Mesothelial cell of epicardium (in vitro differentiated cells): ENCODE measurements at regions not wholly inside any gene's neighbourhood (a gene's known extent, or its start where the extent isn't known, plus 50 kb on each side); places are given as distances from the start of the nearest gene placed in this dataset.
"Not testable (repeated sequence)": the region's sequence is repeated elsewhere in the genome, so short reads cannot be mapped to it uniquely, and the experiment has no call there.

Source experiments
- DNase-seq, 2 experiments: peaks; one replicate each; pipeline ENCODE4 v3.0.0; 2021; ENCODE audit warnings: low spot score in 2 of 2; ENCODE audit not compliant: unreplicated experiment in 2 of 2
- H3K27ac Mint-ChIP-seq: 2 replicates; pipeline ENCODE4 v1.8.0; 2021; ENCODE audit warnings: mixed read lengths
- H3K27me3 Mint-ChIP-seq: 2 replicates; pipeline ENCODE4 v1.8.0; 2021; ENCODE audit warnings: low read depth, mixed read lengths
- H3K36me3 Mint-ChIP-seq: 2 replicates; pipeline ENCODE4 v1.8.0; 2021; ENCODE audit warnings: mixed read lengths
- H3K4me1 Mint-ChIP-seq: 2 replicates; pipeline ENCODE4 v1.8.0; 2021; ENCODE audit warnings: mixed read lengths
- H3K4me3 Mint-ChIP-seq: 2 replicates; pipeline ENCODE4 v1.8.0; 2021; ENCODE audit warnings: mild to moderate bottlenecking, moderate library complexity, mixed read lengths
- H3K9me3 Mint-ChIP-seq: 2 replicates; pipeline ENCODE4 v1.8.0; 2021; ENCODE audit warnings: mixed read lengths
- CTCF ChIP-seq: fragments of 200-600 bp; sonication (generic); IDR thresholded peaks from one replicate; pipeline ENCODE4 v1.5.0; 2021; ENCODE audit warnings: antibody characterized with exemption; ENCODE audit not compliant: unreplicated experiment

GRCh38 chr1:227487606-227488005 lies 75.8 kb upstream of the ZNF678 start:
- no peak for DNase-seq
- TF ChIP-seq CTCF: no peak
- Mint-ChIP-seq H3K4me1 (no peaks in the 10 kb centered on the region), H3K36me3 (no peaks in the 10 kb centered on the region), H3K27ac (no peak overlapping the region), H3K27me3 (peaks cover 29% of the 10 kb centered on the region), H3K9me3 (peaks cover 6% of the 10 kb centered on the region), H3K4me3 (no peak overlapping the region)

GRCh38 chr1:227486559-227486958 lies 76.8 kb upstream of the ZNF678 start:
- Mint-ChIP-seq H3K9me3 (peaks cover 6% of the 10 kb centered on the region), H3K27ac (no peak overlapping the region), H3K36me3 (no peaks in the 10 kb centered on the region), H3K27me3 (peaks cover 31% of the 10 kb centered on the region), H3K4me1 (no peaks in the 10 kb centered on the region), H3K4me3 (no peak overlapping the region)
- TF ChIP-seq CTCF: no peak
- no peak for DNase-seq

- no peaks in the 10 kb centered on the region for H3K4me1 Mint-ChIP-seq
- H3K4me3 Mint-ChIP-seq: no peak overlapping the region
- peaks cover 67% of the 10 kb centered on the region for H3K27me3 Mint-ChIP-seq
- H3K36me3 Mint-ChIP-seq: no peaks in the 10 kb centered on the region
- TF ChIP-seq CTCF: no peak
- no peak overlapping the region for H3K27ac Mint-ChIP-seq
- peaks cover 4% of the 10 kb centered on the region for H3K9me3 Mint-ChIP-seq
- DNase-seq: no peak
Observed at GRCh38 chr1:227482023-227482299, 81.4 kb upstream of the ZNF678 start.

- DNase-seq, H3K4me3 Mint-ChIP-seq, H3K4me1 Mint-ChIP-seq, H3K36me3 Mint-ChIP-seq, H3K27ac Mint-ChIP-seq: not testable (repeated sequence)
- Mint-ChIP-seq H3K27me3 (peaks cover 53% of the 10 kb centered on the region), H3K9me3 (peaks cover 26% of the 10 kb centered on the region)
Observed at GRCh38 chr1:227474072-227474471, 89.3 kb upstream of the ZNF678 start.

- no peak for DNase-seq
- Mint-ChIP-seq H3K4me1 (no peaks in the 10 kb centered on the region), H3K9me3 (peaks cover 26% of the 10 kb centered on the region), H3K4me3 (no peak overlapping the region), H3K36me3 (no peaks in the 10 kb centered on the region), H3K27me3 (peaks cover 42% of the 10 kb centered on the region), H3K27ac (no peak overlapping the region)
- no peak for TF ChIP-seq CTCF
Observed at GRCh38 chr1:227472772-227473171, 90.6 kb upstream of the ZNF678 start.

- no peak for TF ChIP-seq CTCF
- peaks cover 29% of the 10 kb centered on the region for H3K27me3 Mint-ChIP-seq
- no peaks in the 10 kb centered on the region for H3K36me3 Mint-ChIP-seq
- no peak overlapping the region for H3K4me3 Mint-ChIP-seq
- H3K9me3 Mint-ChIP-seq: peaks cover 14% of the 10 kb centered on the region
- DNase-seq: no peak
- no peaks in the 10 kb centered on the region for H3K4me1 Mint-ChIP-seq
- H3K27ac Mint-ChIP-seq: no peak overlapping the region
Observed at GRCh38 chr1:227470688-227471087, 92.7 kb upstream of the ZNF678 start.
